ENCODE measurements at regions not wholly inside any gene's neighbourhood (a gene's known extent, or its start where the extent isn't known, plus 50 kb on each side); places are given as distances from the start of the nearest gene placed in this dataset.

- no peak for DNase-seq (ENCODE audit: low read depth in 3 of 3)
Observed at GRCh38 chr3:110526777-110527727, 544.6 kb upstream of the NECTIN3 start.

- no peak for DNase-seq (ENCODE audit: low read depth in 3 of 3)
Observed at GRCh38 chr3:110528305-110529121, 543.1 kb upstream of the NECTIN3 start.

GRCh38 chr3:110530902-110531301 lies 540.7 kb upstream of the NECTIN3 start:
- no peak for DNase-seq (ENCODE audit: low read depth in 3 of 3)

- no peak for DNase-seq (ENCODE audit: low read depth in 3 of 3)
Observed at GRCh38 chr3:110533089-110533488, 538.5 kb upstream of the NECTIN3 start.

GRCh38 chr3:110542552-110543150 lies 529.0 kb upstream of the NECTIN3 start:
- no peak for DNase-seq (ENCODE audit: low read depth in 3 of 3)

GRCh38 chr3:110544730-110545129 lies 526.9 kb upstream of the NECTIN3 start:
- no peak for DNase-seq (ENCODE audit: low read depth in 3 of 3)

GRCh38 chr3:110550511-110550910 lies 521.1 kb upstream of the NECTIN3 start:
- DNase-seq (ENCODE audit: low read depth in 3 of 3) = no peak

GRCh38 chr3:110562621-110563020 lies 509.0 kb upstream of the NECTIN3 start:
- no peak for DNase-seq (ENCODE audit: low read depth in 3 of 3)

GRCh38 chr3:110564674-110565073 lies 506.9 kb upstream of the NECTIN3 start:
- no peak for DNase-seq (ENCODE audit: low read depth in 3 of 3)

- no peak for DNase-seq (ENCODE audit: low read depth in 3 of 3)
Observed at GRCh38 chr3:110567029-110567428, 504.6 kb upstream of the NECTIN3 start.

- DNase-seq (ENCODE audit: low read depth in 3 of 3) = no peak
Observed at GRCh38 chr3:110568246-110568645, 503.4 kb upstream of the NECTIN3 start.

- no peak for DNase-seq (ENCODE audit: low read depth in 3 of 3)
Observed at GRCh38 chr3:110569073-110569472, 502.5 kb upstream of the NECTIN3 start.

- DNase-seq (ENCODE audit: low read depth in 3 of 3) = no peak
Observed at GRCh38 chr3:110575702-110576101, 495.9 kb upstream of the NECTIN3 start.

GRCh38 chr3:110576960-110577359 lies 494.7 kb upstream of the NECTIN3 start:
- DNase-seq (ENCODE audit: low read depth in 3 of 3) = no peak

GRCh38 chr3:110577854-110578253 lies 493.8 kb upstream of the NECTIN3 start:
- no peak for DNase-seq (ENCODE audit: low read depth in 3 of 3)

- DNase-seq (ENCODE audit: low read depth in 3 of 3) = no peak
Observed at GRCh38 chr3:110579840-110580550, 491.6 kb upstream of the NECTIN3 start.

- DNase-seq (ENCODE audit: low read depth in 3 of 3) = no peak
Observed at GRCh38 chr3:110583373-110583935, 488.2 kb upstream of the NECTIN3 start.

- no peak for DNase-seq (ENCODE audit: low read depth in 3 of 3)
Observed at GRCh38 chr3:110588906-110589305, 482.7 kb upstream of the NECTIN3 start.

- no peak for DNase-seq (ENCODE audit: low read depth in 3 of 3)
Observed at GRCh38 chr3:110589341-110589740, 482.3 kb upstream of the NECTIN3 start.

- no peak for DNase-seq (ENCODE audit: low read depth in 3 of 3)
Observed at GRCh38 chr3:110593749-110594148, 477.9 kb upstream of the NECTIN3 start.

GRCh38 chr3:110598847-110599490 lies 472.6 kb upstream of the NECTIN3 start:
- no peak for DNase-seq (ENCODE audit: low read depth in 3 of 3)
